HG02571 (cell line): ENCODE measurements at regions not wholly inside any gene's neighbourhood (a gene's known extent, or its start where the extent isn't known, plus 50 kb on each side); places are given as distances from the start of the nearest gene placed in this dataset.
"Not testable (repeated sequence)": the region's sequence is repeated elsewhere in the genome, so short reads cannot be mapped to it uniquely, and the experiment has no call there.

Experiments used
- ATAC-seq: cut with Tn5 transposase; IDR thresholded peaks from one replicate; pipeline ENCODE4 v1.9.1; 2021; ENCODE audit warnings: mild to moderate bottlenecking, moderate library complexity; ENCODE audit not compliant: unreplicated experiment

DNA sequence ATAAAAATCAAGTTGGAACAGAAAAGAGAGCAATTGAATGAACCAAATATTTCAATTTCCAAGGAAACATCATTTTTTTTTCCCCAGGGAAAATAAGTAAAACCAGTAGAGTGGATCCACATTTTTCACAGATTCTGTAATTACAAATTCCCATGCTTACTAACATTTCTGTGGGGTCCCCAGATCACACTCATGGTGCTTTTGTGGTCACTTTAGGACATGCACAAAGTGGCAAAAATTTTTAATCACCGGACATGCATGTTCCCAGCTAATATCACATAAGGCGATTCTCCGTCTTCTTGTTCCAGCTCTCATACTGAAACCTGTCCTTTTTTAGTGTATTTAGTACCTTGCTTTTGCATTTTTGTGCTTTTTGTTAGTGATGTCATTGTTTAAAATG is 748.2 kb upstream of the SLITRK1 start:
- ATAC-seq: no peak

GRCh38 chr13:84616864-84617263 is 734.6 kb upstream of the SLITRK1 start:
- no peak for ATAC-seq

GRCh38 chr13:84609716-84610115 is 727.4 kb upstream of the SLITRK1 start:
- ATAC-seq: no peak

DNA sequence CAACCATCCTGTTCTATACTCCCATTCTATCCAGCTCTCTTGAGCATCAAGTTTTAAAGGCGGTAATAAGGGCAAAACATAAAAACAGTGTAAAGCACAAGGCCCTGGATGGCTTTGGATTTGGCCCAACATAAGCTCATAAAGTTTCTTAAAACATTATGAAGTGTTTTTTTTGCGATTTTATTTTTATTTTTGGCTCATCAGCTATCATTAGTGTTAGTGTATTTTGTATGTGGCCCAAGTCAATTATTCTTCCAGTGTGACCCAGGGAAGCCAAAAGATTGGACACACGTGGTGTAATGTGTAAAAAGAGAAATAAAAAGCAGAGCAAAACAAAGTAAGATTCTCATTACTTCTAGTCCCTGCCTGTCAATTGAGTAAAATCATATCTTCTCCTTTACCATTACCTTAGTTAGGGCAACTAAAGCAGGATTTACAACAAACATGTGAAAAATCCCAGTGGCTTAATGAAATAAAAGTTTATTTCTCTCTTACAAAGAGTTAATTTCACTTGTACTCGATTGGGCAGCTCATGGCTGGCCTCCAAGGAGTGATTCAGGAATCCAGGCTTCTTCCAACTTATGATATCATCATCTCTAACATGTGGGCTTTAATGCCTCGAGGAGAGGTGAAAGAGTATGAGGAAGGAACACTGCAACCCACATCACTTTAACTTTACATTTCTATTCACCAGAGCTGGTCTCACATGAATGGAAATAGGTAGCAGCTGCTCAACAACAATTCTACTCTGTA is 725.2 kb upstream of the SLITRK1 start:
- ATAC-seq: no peak

DNA sequence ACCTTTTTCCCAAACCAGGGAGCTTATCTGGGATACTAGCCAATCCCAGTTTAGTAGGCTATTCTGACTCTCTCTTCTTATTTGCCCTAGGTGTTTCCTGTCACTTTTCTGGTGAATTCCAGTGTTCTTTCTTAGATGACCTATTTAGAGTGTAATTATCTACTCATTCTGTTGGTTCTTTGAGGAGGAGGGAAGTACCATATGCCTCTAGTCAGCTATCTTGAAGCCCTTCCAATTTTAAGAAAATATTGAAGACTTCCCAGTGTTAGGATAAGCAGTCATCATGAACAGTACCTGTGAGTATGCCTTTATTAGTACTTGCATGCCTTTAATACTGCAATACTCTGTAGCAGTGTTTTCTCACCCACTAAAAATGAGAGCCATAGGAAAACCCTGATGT is 724.3 kb upstream of the SLITRK1 start:
- no peak for ATAC-seq

- no peak for ATAC-seq
Observed at GRCh38 chr13:84605927-84606326, 723.7 kb upstream of the SLITRK1 start.

DNA sequence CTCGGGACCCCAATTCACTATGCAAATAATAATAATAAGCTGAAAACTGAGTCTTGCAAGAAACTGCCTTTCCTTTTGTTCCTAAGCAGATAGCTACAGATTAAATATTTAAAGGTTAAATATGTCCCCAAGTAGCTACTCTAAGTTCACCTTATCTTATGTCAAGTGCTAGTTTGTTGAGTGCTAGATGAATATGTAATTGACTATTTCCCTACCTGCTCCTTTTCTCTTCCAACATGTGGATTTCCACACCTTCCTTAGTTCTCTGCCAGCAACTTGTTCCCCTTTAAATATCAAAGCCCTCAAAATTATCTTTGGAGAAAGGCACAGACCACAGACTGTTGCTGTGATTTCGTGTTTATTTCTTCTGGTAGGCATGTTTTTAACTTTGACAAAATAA is 709.2 kb upstream of the SLITRK1 start:
- ATAC-seq: no peak

DNA sequence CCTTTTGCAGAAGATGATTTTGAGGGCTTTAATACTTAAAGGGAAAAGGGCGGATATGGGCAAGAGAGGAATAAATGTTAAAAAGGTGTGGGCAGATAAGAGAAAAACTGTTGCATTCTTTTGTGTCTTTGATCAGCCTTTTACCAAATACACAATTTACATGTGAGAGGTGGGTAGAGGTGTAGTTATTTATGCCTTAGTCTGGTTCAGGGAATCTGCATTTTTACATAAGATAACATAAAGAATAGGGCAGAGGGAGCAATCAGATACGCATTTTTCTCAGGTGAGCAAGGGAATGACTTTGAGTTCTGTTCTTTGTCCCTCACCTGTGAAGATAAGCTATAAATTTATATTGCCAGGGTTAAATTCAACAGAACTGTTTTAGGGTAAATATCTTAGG is 708.4 kb upstream of the SLITRK1 start:
- ATAC-seq: no peak

GRCh38 chr13:84588023-84588422 is 705.7 kb upstream of the SLITRK1 start:
- no peak for ATAC-seq

DNA sequence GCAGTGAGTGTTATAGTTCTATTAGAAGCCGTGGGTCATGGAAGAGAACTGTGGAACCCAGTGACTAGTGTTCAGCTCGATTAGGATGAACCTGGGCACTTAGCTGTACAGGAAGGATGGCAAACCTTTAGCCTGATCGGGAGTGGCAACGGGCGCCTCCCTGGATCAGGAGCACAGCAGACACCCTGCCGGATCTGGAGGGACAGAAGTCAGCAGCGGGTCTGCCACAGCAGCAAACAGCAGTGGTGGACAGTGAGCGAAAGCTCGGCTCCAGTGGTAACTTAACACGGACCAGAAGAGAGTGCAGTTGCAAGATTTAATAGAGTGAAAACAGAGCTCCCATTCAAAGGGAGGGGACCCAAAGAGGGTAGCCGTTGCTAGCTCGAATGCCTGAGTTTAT is 697.6 kb upstream of the SLITRK1 start:
- not testable (repeated sequence) for ATAC-seq

DNA sequence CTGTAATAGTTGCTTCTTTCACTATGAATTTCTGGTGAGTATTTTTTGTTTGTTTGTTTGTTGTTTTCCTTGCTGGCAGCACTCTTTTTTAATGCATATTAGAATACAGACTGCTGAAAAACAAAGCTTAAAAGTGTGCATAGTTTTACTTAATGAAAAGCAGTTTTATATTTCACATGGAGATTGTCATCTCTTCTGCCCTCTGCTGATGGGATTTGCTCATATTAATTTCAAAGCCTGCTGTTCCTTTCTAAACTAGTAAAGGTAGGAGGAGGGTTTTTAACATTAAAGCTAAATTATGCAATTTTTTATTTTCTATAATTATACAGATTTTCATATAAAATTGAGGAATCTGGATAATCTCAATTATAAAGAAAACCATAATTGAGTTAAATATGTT is 692.6 kb upstream of the SLITRK1 start:
- ATAC-seq: no peak

GRCh38 chr13:84571264-84571663 is 689.0 kb upstream of the SLITRK1 start:
- no peak for ATAC-seq

DNA sequence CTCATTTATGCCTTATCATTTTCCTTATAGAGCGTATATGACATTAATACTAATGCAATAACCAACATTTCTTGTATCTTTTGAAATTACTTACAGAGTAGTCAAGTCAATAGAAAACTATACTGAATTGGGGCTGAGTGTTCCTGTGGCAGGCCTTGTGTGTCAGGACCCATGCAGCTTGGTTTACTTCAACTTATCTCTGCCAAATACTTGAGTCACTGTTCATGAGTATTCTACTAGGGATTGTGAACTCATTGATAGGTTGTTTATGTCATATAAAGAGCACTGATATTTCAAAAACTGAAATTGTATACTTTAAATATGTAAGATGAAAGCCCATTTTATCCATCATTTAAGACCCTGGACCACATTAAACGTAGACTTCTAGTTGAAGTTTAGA is 688.6 kb upstream of the SLITRK1 start:
- no peak for ATAC-seq

GRCh38 chr13:84569366-84569765 is 687.1 kb upstream of the SLITRK1 start:
- no peak for ATAC-seq

DNA sequence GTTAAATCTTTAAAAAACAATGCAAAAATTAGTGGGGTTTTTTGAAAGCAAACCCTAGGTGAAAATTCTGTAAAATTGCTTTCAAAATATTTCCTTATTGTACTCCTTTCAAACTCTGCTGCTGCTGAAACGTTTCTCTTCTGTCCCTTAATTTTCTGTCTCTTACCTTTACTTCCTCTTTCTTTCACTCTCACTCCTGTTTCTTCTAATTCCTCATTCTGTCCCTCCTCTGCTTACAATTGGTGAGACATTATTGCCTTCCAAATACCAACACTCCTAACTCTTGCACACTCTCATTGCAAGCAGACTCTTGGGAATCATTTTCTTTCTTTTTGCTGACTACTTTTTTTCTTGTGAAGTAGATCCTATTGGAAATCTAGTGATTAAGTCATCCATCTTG is 685.6 kb upstream of the SLITRK1 start:
- no peak for ATAC-seq

GRCh38 chr13:84566780-84567179 is 684.5 kb upstream of the SLITRK1 start:
- ATAC-seq: no peak

- no peak for ATAC-seq
Observed at GRCh38 chr13:84563611-84564010, 681.3 kb upstream of the SLITRK1 start.

DNA sequence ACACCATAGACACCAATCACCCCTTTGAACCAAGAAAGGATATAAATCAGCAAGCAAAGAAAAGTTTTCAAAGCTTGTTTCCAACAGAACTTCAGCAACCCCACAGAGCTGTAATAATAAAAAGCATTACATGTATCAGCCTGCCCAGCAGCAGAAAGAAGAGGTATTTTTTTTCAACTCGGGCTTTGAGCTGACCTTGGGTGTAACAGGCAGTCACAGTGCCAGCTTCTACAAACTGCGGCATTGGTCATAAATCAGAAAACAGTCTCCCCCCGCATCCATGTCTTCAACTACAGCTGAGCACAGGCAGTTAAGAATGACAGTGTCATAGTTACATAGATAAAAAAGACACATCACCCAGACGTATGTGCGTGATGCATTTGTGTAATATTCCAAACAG is 671.0 kb upstream of the SLITRK1 start:
- ATAC-seq: no peak

- ATAC-seq: no peak
Observed at GRCh38 chr13:84543962-84544361, 661.7 kb upstream of the SLITRK1 start.

DNA sequence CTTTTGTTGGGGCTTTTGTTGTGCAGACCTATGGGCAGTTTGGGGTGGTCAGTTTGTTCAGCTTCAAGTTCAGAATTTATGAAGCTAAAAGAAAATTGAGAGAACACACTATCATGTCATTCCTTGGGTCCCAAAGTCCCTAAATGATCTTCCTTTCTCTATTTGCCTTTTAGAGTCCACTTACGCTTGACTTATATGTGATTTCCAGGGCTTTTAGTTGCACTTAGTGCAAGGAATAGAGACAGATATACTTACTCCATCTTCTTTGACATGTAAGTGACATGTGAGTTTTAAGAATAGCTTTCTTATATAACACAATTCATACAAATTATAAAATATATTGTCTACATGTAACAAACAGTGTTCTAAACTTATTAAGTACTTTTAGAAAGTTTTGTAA is 660.1 kb upstream of the SLITRK1 start:
- no peak for ATAC-seq

DNA sequence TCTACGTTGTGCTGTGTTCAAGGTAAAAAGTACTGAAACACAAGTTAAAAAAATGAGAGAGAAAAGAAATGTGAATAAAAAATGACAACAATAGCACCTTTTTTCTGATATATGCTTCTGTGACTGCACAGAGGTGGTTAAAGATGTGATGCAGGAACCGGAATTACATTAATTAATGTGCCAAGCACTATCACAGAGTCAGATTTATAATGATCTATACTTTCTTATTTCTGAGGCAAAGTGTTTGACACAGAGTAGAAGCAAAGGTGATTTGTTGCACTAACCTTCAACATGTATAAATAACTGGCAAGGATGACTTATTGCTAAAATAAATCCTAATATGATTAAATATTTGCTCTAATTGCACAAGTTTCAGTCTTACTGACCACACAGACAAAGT is 654.6 kb upstream of the SLITRK1 start:
- no peak for ATAC-seq

- ATAC-seq: no peak
Observed at GRCh38 chr13:84528408-84529070, 646.3 kb upstream of the SLITRK1 start.

DNA sequence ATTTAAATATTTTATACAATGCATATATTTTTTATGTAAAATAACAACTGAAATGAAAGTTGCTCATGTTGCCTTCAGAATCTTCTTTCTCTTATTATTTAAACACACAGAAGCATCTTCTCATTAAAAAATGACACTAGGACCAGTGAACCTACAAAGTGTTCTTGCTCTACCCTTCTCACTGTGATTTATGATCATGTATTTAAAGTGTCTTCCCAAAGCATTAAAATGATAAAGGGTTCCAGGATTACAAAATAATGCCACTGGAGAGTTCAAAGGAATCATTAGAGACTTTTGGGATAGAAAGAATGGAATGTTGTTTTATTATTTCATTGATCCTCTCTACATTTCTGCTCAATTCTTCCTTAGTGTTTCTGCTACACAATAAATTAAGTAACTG is 643.6 kb upstream of the SLITRK1 start:
- ATAC-seq: no peak
